ENCODE measurements at regions not wholly inside any gene's neighbourhood (a gene's known extent, or its start where the extent isn't known, plus 50 kb on each side); places are given as distances from the start of the nearest gene placed in this dataset.

DNA sequence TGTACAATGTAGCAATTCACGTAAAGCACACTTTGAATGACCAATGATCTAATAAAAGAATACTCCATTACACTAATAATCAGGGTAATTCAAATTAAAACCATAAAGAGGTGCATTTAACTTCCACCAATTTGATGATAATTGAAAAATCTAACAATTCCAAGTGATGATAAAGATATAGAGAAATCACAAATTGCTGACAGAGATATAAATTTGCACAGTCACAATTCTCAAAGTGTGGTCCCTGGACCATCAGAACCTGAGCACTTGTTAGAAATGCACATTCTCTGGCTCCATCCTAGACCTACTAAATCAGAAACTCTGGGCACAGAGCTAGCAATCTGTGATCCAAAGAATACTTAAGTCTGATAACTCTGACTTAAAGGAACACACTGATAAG is 165.8 kb upstream of the DCC start:
- Histone ChIP-seq H2AFZ (ENCODE audit: low read length) (no peak overlapping the region), H3K9me2 (replicated peaks; ENCODE audit: low read length) (no peaks in the 10 kb centered on the region), H3K9me3 (ENCODE audit: low read length) (peaks cover 3% of the 10 kb centered on the region; the same call in 1 of the 2 replicates), H3K4me2 (ENCODE audit: low read length) (no peak overlapping the region), H3K4me1 (ENCODE audit: insufficient read depth, low read length) (no peaks in the 10 kb centered on the region), H3K9ac (ENCODE audit: low read length) (no peak overlapping the region), H3K4me3 (ENCODE audit: low read length) (no peak overlapping the region), H3K27ac (ENCODE audit: low read length) (no peak overlapping the region), H4K20me1 (ENCODE audit: low read length) (no peaks in the 10 kb centered on the region), H3K79me2 (ENCODE audit: low read length) (no peaks in the 10 kb centered on the region), H3K27me3 (ENCODE audit: low read length) (no peaks in the 10 kb centered on the region), H3K36me3 (ENCODE audit: low read depth, low read length) (no peaks in the 10 kb centered on the region), H3F3A (ENCODE audit: low read length, unreplicated experiment) (no peaks in the 10 kb centered on the region)
- CTCF ChIA-PET, result no interaction called here
- DNase-seq (no peak), ATAC-seq (no peak)
- TF ChIP-seq EZH2phosphoT487 (IDR thresholded peaks at IDR 0.05; ENCODE audit: borderline replicate concordance, low read length) (no peak), CTCF (conservative IDR thresholded peaks at IDR 0.05; ENCODE audit: low read depth, low read length) (no peak), EZH2 (IDR thresholded peaks at IDR 0.05; ENCODE audit: low read length, unreplicated experiment) (no peak)
- BruUV-seq (replicated peaks), result no TSS peak
- intact Hi-C loops (cut with micrococcal nuclease), result no loop called here
- POLR2A ChIA-PET (ENCODE audit: unreplicated experiment), result no interaction called here

DNA sequence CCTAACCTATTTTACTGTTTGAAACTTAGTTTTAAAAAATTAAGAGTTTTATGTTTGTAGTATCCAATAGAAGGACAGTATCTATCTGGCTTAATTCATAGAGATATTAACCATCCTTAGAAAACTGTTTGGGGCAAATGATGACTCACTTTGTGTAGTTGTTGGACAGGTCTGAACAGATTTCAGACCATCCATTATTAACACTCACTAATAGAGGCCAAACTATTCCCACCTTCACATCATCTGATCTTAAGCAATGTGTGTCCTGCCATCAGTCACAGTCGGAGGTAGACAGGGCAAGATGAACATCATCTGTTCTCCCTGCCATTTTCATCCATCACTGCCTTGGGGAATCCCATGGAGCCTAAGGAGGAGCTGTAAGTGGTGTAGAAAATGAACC is 164.6 kb upstream of the DCC start:
- no peak for DNase-seq

DNA sequence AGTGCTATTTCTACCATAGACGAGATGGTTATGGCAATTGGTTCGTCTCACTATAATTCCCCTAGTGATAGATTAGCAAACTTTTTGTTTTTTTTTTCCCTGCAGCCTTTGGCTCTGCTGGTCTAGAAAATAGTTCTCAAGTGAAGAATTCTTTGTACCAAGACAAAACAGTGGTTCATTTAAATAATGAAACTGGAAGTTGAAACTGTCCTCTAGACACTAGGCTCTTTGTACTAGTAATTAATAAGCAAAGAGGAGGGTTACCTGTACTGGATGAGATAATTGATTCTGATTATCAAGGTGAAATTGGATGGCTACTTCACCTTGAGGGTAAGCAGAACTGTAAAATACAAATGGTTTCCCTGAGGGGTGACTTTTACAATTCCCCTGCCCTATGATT is 156.9 kb upstream of the DCC start:
- H3K9me3 ChIP-seq (ENCODE audit: low read length), result no peaks in the 10 kb centered on the region
- 0 out of 2 replicates have a peak, but pooled peaks cover 4% of the 10 kb centered on the region for H3K27me3 ChIP-seq (ENCODE audit: low read length)
- DNase-seq, result no peak
- H3K79me2 ChIP-seq (ENCODE audit: low read length), result no peaks in the 10 kb centered on the region
- no TSS peak for BruUV-seq (replicated peaks)
- CTCF ChIA-PET, result no interaction called here
- H3K4me2 ChIP-seq (ENCODE audit: low read length), result no peak overlapping the region
- no peaks in the 10 kb centered on the region for H3F3A ChIP-seq (ENCODE audit: low read length, unreplicated experiment)
- intact Hi-C loops (cut with micrococcal nuclease), result no loop called here
- H3K27ac ChIP-seq (ENCODE audit: low read length), result no peak overlapping the region
- H3K9me2 ChIP-seq (replicated peaks; ENCODE audit: low read length), result no peaks in the 10 kb centered on the region
- no peak overlapping the region for H3K9ac ChIP-seq (ENCODE audit: low read length)
- no peak overlapping the region for H3K4me3 ChIP-seq (ENCODE audit: low read length)
- POLR2A ChIA-PET (ENCODE audit: unreplicated experiment), result no interaction called here
- no peak for TF ChIP-seq CTCF (conservative IDR thresholded peaks at IDR 0.05; ENCODE audit: low read depth, low read length)
- no peak for TF ChIP-seq EZH2phosphoT487 (IDR thresholded peaks at IDR 0.05; ENCODE audit: borderline replicate concordance, low read length)
- TF ChIP-seq EZH2 (IDR thresholded peaks at IDR 0.05; ENCODE audit: low read length, unreplicated experiment), result no peak
- no peak for ATAC-seq
- no peaks in the 10 kb centered on the region for H3K36me3 ChIP-seq (ENCODE audit: low read depth, low read length)
- H3K4me1 ChIP-seq (ENCODE audit: insufficient read depth, low read length), result no peaks in the 10 kb centered on the region
- no peak overlapping the region for H2AFZ ChIP-seq (ENCODE audit: low read length)
- H4K20me1 ChIP-seq (ENCODE audit: low read length), result no peaks in the 10 kb centered on the region

More for the DNA sequence above, 164.6 kb upstream of the DCC start:
- Histone ChIP-seq H3K27me3 (ENCODE audit: low read length) (no peaks in the 10 kb centered on the region), H3K4me3 (ENCODE audit: low read length) (no peak overlapping the region), H3K27ac (ENCODE audit: low read length) (no peak overlapping the region), H3K4me1 (ENCODE audit: insufficient read depth, low read length) (no peaks in the 10 kb centered on the region), H3K9me3 (ENCODE audit: low read length) (peaks cover 3% of the 10 kb centered on the region; the same call in 1 of the 2 replicates), H3K9ac (ENCODE audit: low read length) (no peak overlapping the region), H3K9me2 (replicated peaks; ENCODE audit: low read length) (no peaks in the 10 kb centered on the region), H3K36me3 (ENCODE audit: low read depth, low read length) (no peaks in the 10 kb centered on the region), H4K20me1 (ENCODE audit: low read length) (no peaks in the 10 kb centered on the region), H3K79me2 (ENCODE audit: low read length) (no peaks in the 10 kb centered on the region), H2AFZ (ENCODE audit: low read length) (no peak overlapping the region), H3K4me2 (ENCODE audit: low read length) (no peak overlapping the region), H3F3A (ENCODE audit: low read length, unreplicated experiment) (no peaks in the 10 kb centered on the region)
- ChIA-PET CTCF (no interaction called here), POLR2A (ENCODE audit: unreplicated experiment) (no interaction called here)
- intact Hi-C loops (cut with micrococcal nuclease), result no loop called here
- TF ChIP-seq CTCF (conservative IDR thresholded peaks at IDR 0.05; ENCODE audit: low read depth, low read length) (no peak), EZH2 (IDR thresholded peaks at IDR 0.05; ENCODE audit: low read length, unreplicated experiment) (no peak), EZH2phosphoT487 (IDR thresholded peaks at IDR 0.05; ENCODE audit: borderline replicate concordance, low read length) (no peak)
- no TSS peak for BruUV-seq (replicated peaks)
- no peak for ATAC-seq
